ENCODE measurements at regions not wholly inside any gene's neighbourhood (a gene's known extent, or its start where the extent isn't known, plus 50 kb on each side); places are given as distances from the start of the nearest gene placed in this dataset.
A peak's percentile ranks its signal among the peaks of the same experiment; 100 is the strongest.

DNA sequence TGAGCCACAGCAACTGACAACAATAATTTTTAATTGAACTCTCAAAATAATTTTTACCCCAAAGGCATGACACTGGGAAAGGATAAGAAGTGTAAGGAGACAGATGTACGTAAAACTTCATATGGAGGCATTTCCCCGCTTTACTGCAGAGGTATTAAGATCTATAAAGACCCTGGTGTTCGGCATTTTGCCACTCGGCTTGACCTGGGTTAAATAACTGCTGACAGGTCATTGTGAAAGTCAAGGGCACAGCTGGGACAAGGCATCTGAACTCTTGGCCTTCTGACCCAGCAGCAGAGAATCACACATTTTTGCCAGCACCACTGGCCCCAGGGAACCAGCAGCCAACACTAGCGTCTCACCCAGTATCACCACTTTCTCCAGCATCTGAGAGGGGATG, 372.1 kb downstream of the SOX9 start:
- DNase-seq, result no peak
- Mint-ChIP-seq H3K4me3 (no peak overlapping the region), H3K4me1 (no peaks in the 10 kb centered on the region), H3K27ac (no peak overlapping the region), H3K9me3 (peaks cover 8 to 21% of the 10 kb centered on the region in 2 donors), H3K27me3 (peaks cover 23% of the 10 kb centered on the region)
- no peak for ATAC-seq

DNA sequence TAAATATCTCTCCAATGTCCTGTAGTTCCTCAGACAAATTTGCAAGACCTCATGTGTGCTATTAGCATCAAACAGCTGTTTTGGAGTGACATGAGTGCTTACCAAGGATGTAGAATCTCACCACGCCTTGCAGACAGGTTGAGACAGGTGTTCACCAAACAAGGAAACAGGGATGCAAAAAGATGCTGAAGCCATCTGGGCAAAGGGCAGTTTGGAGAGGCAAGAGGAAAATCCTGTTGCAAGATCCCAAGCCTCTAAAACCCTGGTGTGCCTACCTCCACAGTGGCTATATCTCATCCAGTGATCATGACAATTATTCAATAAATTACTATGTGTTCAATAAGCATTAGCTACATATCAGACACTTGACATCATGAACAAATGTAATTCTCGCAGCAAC, 373.7 kb downstream of the SOX9 start:
- H3K4me3 Mint-ChIP-seq, result no peak overlapping the region
- H3K9me3 Mint-ChIP-seq, result peaks cover 8 to 20% of the 10 kb centered on the region in 2 donors
- no peak for ATAC-seq
- H3K27me3 Mint-ChIP-seq, result peaks cover 17% of the 10 kb centered on the region
- H3K4me1 Mint-ChIP-seq, result no peaks in the 10 kb centered on the region
- DNase-seq, result no peak
- no peak overlapping the region for H3K27ac Mint-ChIP-seq

DNA sequence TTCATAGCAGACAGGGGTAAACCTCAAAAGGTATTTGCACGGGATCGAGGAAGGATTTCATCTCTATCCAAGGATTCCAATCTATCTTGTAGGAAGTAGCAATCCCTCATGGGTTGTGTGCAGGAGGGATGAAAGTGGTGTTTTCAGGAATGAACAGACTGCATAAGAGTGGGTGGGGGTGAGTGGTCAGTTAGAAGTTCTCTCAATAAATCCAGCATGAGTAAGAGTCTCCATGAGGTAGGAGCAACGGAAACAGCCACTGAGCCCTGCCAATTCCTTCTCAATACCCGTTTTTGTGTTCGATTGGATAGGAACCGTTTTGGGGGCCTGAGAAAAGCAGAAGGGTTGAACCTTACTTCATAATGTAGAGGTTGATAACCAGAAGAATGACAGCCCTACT, 375.6 kb downstream of the SOX9 start:
- no peak overlapping the region for H3K4me3 Mint-ChIP-seq
- H3K27ac Mint-ChIP-seq, result no peak overlapping the region
- H3K4me1 Mint-ChIP-seq, result no peaks in the 10 kb centered on the region
- H3K27me3 Mint-ChIP-seq, result peaks cover 17% of the 10 kb centered on the region
- ATAC-seq (no peak), DNase-seq (no peak)
- H3K9me3 Mint-ChIP-seq, result peaks cover 8 to 13% of the 10 kb centered on the region in 2 donors

DNA sequence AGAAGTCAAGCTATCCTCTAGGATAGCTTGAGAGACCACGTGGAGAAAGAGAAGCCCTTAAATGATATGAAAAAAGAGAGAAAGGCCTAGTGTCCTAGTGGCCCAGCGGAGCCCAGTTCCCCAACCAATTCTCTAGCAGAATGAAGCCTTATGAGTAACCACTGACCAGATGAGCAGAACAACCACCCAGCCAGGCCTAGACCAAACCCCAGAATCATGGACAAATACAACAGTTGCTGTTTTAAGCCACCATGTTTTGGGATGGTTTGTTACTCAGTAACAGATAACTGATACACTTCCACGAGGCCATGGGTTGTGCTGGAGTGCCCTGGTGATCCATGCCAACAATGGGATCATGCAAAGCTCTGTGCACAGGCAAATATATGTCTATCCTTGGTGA, 377.1 kb downstream of the SOX9 start:
- Mint-ChIP-seq H3K9me3 (peaks cover 8 to 13% of the 10 kb centered on the region in 2 donors), H3K4me1 (no peaks in the 10 kb centered on the region), H3K4me3 (no peak overlapping the region), H3K27me3 (peaks cover 32% of the 10 kb centered on the region), H3K27ac (no peak overlapping the region)
- ATAC-seq (no peak), DNase-seq (no peak)

DNA sequence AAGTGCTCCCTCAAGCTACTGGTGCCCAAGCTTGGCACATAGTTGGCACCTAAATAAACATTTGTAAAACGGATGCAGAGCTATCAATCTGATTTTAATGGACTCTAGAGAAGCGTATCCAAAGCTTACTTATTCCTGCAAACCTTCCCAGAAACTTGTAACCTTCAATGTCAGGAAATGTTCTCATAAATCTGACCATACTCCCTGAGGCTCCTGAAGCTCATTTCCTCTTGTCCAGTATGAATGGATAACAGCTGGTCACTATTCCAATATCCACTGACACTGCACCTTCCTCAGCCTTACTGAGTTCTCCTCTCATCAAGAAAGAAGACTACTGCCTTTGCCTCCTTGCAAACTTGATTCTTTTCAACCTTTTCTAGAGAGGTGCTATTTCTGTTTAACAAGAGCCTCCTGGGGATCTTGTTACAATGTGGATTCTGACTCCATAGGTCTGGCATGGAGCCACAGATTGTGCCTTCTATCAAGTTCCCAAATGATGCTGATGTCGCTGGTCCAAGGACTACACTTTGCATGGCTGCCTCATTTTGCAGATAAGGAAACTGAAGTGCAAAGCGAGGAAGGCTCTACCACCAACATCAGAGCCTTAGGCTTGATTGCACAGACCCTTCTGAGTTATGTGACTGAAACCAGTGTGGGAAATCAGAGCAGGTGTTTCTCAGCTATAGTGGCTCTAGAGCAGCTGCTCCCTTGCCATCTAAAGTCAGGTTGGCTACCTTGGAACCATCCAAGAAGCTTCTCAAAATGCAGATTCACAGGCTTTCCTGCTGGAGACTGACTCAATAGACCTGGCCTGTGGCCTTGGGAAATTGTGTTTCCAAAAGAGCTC, 377.8 kb downstream of the SOX9 start:
- peaks cover 8 to 13% of the 10 kb centered on the region in 2 donors for H3K9me3 Mint-ChIP-seq
- DNase-seq (no peak), ATAC-seq (no peak)
- peaks cover 34% of the 10 kb centered on the region for H3K27me3 Mint-ChIP-seq
- H3K4me1 Mint-ChIP-seq, result no peaks in the 10 kb centered on the region
- no peak overlapping the region for H3K4me3 Mint-ChIP-seq
- no peak overlapping the region for H3K27ac Mint-ChIP-seq

DNA sequence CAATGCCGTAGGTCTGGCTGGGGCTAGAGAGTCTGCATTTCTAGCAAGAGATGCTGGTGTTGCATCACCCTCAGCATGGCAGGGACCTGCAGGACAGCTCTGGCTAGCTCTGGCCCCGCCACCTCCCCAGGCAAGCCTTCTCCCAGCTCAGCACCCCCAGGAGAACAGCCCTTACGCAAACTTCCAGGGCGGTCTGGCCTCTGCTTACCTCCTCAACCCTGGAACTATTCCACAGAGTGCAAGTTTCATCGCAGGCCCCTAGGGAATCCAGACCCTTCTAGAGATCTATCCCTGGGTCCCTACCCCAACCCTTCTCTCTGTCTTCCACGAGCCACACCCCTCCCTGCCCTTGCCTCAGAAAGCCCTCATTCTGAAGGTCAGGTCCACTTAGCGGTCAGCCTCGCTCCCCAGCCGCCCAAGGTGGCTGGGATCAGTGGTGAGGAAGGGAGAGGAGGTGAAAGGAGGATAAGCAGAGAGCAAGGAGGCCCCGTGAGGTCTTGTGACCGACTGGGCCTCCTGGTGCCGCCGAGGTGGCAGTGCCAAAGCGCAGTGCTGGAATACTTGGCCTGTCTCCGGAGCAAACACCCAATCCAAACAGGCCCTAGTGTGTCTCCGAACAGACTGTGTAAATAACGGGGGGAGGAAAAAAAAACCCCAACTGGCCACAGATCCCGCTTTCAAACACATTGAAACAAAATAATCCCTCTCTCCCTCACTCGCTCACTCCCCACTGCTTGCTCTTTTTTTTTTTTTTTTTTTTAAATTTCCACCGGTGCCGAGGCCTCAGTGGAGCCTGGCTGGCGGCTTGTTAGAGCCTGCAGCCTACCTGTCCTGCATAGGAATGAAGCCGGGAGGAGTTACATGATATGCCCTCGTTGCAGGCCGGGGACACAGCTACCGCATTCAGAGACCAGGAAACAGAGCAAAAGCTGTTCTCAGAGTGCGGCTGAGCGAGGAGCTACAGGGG, 380.9 kb downstream of the SOX9 start:
- Mint-ChIP-seq H3K27ac (no peak overlapping the region), H3K27me3 (peaks cover 32% of the 10 kb centered on the region)

DNA sequence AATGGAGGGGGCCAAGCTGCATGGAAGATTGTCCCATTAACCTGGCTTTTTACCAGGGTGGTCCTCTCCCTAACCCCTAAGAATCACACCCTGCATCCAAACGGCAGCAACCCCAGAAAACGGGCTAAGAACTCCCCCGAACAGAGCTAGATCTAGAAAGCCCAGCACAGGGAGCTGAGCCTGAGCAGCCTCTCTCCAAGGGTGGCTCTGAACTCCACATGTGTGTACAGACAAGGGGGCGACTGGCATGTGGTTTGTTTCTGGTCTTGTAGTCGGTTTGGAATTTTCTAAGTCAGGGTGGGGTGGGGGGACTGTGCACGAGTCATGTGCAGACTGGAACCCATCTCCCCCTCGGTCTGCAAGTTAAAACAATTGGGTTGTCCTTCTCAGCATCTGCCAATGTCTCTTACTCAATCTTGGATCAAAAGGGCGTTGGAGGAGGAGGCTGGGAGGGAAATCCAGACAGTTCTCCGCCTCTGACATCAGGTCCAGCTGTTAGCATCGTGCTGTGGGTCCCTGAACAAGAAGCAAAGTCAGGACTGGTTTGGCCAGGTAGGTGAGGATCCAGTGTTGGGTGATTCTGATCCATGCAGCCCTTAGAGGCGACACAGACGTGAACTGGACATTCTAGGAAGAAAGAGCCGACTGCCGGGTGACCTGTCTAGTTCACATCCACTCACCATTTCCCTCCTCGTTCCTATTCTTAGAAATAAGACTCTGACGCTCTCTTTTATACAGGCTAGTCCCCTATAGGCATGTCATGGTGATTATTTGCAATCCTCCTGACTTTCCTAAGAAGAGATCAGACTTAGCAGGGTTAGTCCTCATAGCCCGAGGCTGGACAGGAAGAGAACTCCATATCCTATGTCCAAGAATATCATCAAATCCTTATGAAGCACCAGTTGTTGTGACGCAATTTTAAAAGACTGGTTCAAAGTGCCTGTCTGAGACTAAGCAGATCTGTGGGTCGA, 381.8 kb downstream of the SOX9 start:
- no peak for ATAC-seq
- DNase-seq, result no peak
- Mint-ChIP-seq H3K4me3 (no peak overlapping the region), H3K4me1 (no peaks in the 10 kb centered on the region), H3K27me3 (peaks cover 42% of the 10 kb centered on the region), H3K27ac (no peak overlapping the region), H3K9me3 (peaks cover 0 to 12% of the 10 kb centered on the region in 2 donors)

More for the DNA sequence above, 380.9 kb downstream of the SOX9 start:
- ATAC-seq (no peak), DNase-seq (no peak)
- peaks cover 5 to 19% of the 10 kb centered on the region in 2 donors for H3K9me3 Mint-ChIP-seq
- H3K4me3 Mint-ChIP-seq, result no peak overlapping the region
- H3K4me1 Mint-ChIP-seq, result no peaks in the 10 kb centered on the region

DNA sequence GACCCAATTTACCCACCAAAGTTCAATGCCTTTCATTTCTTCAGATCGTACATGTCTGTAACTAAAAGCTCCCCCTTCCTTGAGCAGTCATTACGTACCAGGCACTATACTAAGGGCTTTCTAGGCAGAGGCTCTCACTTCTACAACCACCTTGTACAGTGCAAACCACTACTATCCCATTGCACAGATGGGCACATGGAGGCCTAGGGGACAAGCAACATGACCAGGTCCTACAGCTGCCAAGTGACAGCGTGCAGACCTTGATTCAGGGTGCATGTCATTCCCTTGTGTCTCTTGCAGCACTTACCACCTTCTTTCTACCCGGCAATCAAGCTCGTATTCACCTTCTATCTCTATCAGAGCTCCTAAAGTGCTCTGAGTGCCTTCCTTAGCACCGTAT, 382.7 kb downstream of the SOX9 start:
- peaks cover 48% of the 10 kb centered on the region for H3K27me3 Mint-ChIP-seq

DNA sequence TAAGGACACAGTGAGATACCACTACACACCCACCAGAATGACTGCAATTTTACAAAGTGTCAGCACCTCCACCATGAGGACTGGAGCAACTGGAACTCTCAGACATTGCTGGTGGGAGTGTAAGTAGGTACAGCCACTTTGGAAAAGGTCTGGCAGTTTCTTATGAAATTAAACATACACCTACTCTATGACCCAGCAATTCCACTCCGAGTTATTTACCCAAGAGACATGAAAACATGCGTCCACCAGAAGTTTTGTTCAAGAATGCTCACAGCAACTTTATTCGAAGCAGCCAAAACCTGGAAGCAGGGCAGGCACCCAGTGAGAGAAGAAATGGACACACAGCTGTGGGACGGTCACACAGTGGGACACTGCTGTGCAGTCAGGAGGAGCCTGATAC, 384.0 kb downstream of the SOX9 start:
- H3K9me3 Mint-ChIP-seq, result peaks cover 0 to 12% of the 10 kb centered on the region in 2 donors
- no peak overlapping the region for H3K27ac Mint-ChIP-seq
- DNase-seq (no peak), ATAC-seq (no peak)
- no peak overlapping the region for H3K4me3 Mint-ChIP-seq
- H3K27me3 Mint-ChIP-seq, result peaks cover 48% of the 10 kb centered on the region
- H3K4me1 Mint-ChIP-seq, result no peaks in the 10 kb centered on the region

More for the DNA sequence above, 382.7 kb downstream of the SOX9 start:
- DNase-seq (no peak), ATAC-seq (no peak)
- Mint-ChIP-seq H3K27ac (no peak overlapping the region), H3K9me3 (peaks cover 0 to 12% of the 10 kb centered on the region in 2 donors), H3K4me3 (no peak overlapping the region), H3K4me1 (no peaks in the 10 kb centered on the region)

DNA sequence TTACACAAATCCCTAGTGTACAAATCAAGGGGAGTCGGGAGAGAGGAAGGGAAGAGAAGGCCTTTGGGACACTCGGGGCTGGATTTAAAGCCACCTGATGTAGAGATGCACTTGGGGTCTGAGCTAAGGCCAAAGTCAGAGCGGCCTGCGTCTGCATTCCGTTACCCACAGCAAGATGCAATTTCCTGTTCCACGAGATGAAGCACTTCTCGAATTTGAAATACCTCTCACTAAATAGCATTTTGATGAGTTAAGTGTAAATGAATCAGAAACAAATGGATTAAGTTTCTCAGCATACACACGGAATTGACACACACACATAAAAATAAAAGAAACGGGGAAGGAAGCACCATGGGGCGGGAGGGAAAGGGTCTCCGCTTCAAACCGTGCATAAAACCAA, 386.0 kb downstream of the SOX9 start:
- ATAC-seq, result no peak
- peaks cover 45% of the 10 kb centered on the region for H3K27me3 Mint-ChIP-seq
- DNase-seq, result no peak
- peak overlapping the region in 1 of 2 donors; percentile 58 for H3K27ac Mint-ChIP-seq
- H3K4me3 Mint-ChIP-seq, result no peak overlapping the region
- H3K4me1 Mint-ChIP-seq, result no peaks in the 10 kb centered on the region
- peaks cover 0 to 12% of the 10 kb centered on the region in 2 donors for H3K9me3 Mint-ChIP-seq

DNA sequence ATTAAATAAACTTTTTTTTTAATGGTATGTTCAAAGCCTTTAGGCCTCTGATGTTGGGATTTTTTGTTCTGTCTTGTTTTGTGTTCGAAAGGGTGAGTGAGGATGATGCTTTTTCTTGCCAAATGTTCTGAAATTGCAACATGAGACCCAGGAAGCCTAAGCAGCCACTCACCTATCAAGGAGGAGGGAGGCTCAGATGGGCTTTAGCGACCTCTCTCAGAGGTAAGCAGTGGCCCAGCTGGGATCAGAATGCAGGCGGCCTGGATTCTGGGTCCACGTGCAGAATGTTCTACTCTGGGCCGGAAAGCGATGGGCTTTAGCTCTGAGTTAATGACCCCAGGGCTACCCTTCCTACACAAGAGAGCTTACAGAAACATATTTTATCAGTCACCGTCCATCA, 386.6 kb downstream of the SOX9 start:
- peaks cover 0 to 12% of the 10 kb centered on the region in 2 donors for H3K9me3 Mint-ChIP-seq
- no peak for ATAC-seq
- no peaks in the 10 kb centered on the region for H3K4me1 Mint-ChIP-seq
- peak overlapping the region in 1 of 2 donors; percentile 21 for H3K27ac Mint-ChIP-seq
- no peak overlapping the region for H3K4me3 Mint-ChIP-seq
- peaks cover 39% of the 10 kb centered on the region for H3K27me3 Mint-ChIP-seq
- no peak for DNase-seq

DNA sequence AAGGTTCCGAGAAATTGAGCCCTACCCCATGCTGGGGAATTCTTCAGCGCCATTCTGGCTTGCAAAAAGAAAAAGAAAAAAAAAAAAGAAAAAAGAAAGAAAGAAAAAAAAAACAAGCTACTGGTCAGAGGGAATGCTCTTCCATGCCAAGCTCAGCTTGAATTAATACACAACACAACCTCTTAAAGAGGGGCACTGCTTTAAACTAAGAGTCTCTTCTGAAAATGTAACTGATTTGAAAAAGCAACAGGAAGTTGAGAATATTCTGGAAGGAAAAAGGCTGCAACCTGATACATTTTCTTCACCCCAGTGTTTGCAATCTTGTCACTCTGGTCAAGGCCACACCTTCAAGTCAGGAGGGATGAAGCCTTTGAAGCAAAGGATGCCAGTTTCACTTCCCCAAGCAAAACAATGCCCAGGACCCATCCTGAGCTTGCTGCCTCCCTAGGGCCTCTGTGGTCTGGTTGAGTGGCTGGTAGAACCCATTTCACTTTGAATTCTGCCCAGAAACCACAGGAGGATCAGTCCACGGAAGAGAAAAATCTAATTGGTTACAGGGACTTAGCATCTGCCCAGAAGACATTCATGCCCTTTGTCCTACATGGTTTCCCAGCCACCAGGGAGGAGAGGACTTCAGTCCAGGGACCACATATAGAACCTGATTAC, 389.7 kb downstream of the SOX9 start:
- no peak for DNase-seq
- no peaks in the 10 kb centered on the region for H3K4me1 Mint-ChIP-seq
- no peak overlapping the region for H3K4me3 Mint-ChIP-seq
- peaks cover 0 to 5% of the 10 kb centered on the region in 2 donors for H3K9me3 Mint-ChIP-seq
- ATAC-seq, result no peak
- peaks cover 34% of the 10 kb centered on the region for H3K27me3 Mint-ChIP-seq
- no peak overlapping the region for H3K27ac Mint-ChIP-seq

DNA sequence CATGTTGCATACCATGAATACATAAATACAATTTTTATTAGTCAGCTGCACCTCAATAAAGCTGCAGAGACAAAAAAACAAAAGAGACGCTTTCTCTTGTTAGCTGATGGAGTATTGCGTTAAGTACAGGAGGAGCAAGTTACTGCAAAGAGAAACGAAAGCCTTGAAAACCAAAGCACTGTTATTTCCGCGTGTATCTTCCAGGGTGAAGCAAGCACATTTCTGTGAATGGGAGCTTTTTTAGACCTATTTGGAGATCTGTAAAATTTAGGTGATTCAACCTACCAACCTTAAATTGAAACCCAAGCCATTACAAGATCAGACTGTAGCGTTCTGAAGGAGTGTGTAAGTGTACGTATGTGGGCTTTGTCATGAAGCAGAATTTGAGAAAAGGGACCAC, 390.4 kb downstream of the SOX9 start:
- DNase-seq (no peak), ATAC-seq (no peak)
- no peaks in the 10 kb centered on the region for H3K4me1 Mint-ChIP-seq
- H3K27me3 Mint-ChIP-seq, result peaks cover 36% of the 10 kb centered on the region
- H3K27ac Mint-ChIP-seq, result no peak overlapping the region
- H3K9me3 Mint-ChIP-seq, result no peaks in the 10 kb centered on the region
- no peak overlapping the region for H3K4me3 Mint-ChIP-seq

DNA sequence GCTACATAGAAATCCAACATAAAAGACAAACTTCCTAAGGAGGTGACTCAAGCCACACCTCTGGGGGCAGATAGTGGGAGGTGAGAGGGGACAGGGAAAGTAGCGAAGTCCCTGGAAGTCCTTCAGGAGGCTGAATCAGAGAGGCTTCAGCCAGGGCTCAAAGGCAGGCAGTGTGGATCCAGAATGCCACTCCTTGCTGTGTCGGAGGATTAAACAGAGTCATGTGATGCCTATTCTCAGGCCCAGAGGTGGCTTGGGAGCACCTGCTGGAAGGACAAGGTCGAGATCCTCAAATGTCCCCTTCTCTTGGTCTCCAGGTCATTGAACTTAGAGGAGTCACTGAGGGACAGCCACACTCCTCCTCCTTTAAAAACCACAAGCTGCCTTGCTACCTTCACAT, 391.1 kb downstream of the SOX9 start:
- H3K27ac Mint-ChIP-seq, result no peak overlapping the region
- DNase-seq (no peak), ATAC-seq (no peak)
- H3K27me3 Mint-ChIP-seq, result peaks cover 35% of the 10 kb centered on the region
- no peaks in the 10 kb centered on the region for H3K9me3 Mint-ChIP-seq
- H3K4me3 Mint-ChIP-seq, result no peak overlapping the region
- no peaks in the 10 kb centered on the region for H3K4me1 Mint-ChIP-seq
